Breast epithelium (tissue), 4 donors: ENCODE measurements at regions not wholly inside any gene's neighbourhood (a gene's known extent, or its start where the extent isn't known, plus 50 kb on each side); places are given as distances from the start of the nearest gene placed in this dataset.

Source experiments
- DNase-seq, 2 donors: peaks; one replicate each; pipeline ENCODE4 v3.0.0-alpha.2; 2019; ENCODE audit warnings: low spot score in 2 of 2
- H3K27ac ChIP-seq, 2 donors: fragments of 200-600 bp; sonication (generic) in 1 of 2; one replicate each; pipeline ENCODE4 v1.5.1; 2016 to 2019; ENCODE audit warnings: mild to moderate bottlenecking in 1 of 2
- H3K27me3 ChIP-seq, 2 donors: fragments of 200-600 bp; sonication (generic) in 1 of 2; one replicate each; pipeline versions ENCODE4 v1.5.1 to v1.6.0; 2017 to 2019; ENCODE audit warnings: control low read depth in 1 of 2, mild to moderate bottlenecking in 1 of 2
- H3K36me3 ChIP-seq: fragments of 200-600 bp; one replicate; pipeline ENCODE4 v1.5.1; 2019
- H3K4me1 ChIP-seq, 2 donors: fragments of 200-600 bp; sonication (generic); one replicate each; pipeline ENCODE4 v1.5.1; 2016 to 2019; ENCODE audit warnings: control low read depth in 1 of 2
- H3K4me3 ChIP-seq, 3 donors: fragments of 200-600 bp; sonication (generic); 1 replicate in 2 of 3; 2 replicates in 1 of 3; pipeline ENCODE4 v1.5.1; 2016 to 2019; ENCODE audit warnings: mild to moderate bottlenecking in 3 of 3, moderate library complexity in 2 of 3
- H3K9me3 ChIP-seq, 2 donors: fragments of 200-600 bp; sonication (generic) in 1 of 2; one replicate each; pipeline ENCODE4 v1.5.1; 2016 to 2019; ENCODE audit warnings: control low read depth in 1 of 2
- CTCF ChIP-seq, 3 donors: fragments of 450-650 bp; IDR thresholded peaks; one replicate each; pipeline ENCODE4 v1.5.1; 2016 to 2017; ENCODE audit warnings: antibody characterized with exemption in 3 of 3, mild to moderate bottlenecking in 3 of 3, moderate library complexity in 3 of 3
- POLR2A ChIP-seq: fragments of 450-650 bp; IDR thresholded peaks from one replicate; pipeline ENCODE4 v1.6.1; 2016; ENCODE audit warnings: antibody characterized with exemption, mild to moderate bottlenecking, moderate library complexity
- POLR2AphosphoS5 ChIP-seq, 3 donors: sonication (generic); formaldehyde crosslinking; IDR thresholded peaks; one replicate each; pipeline ENCODE4 v1.6.1; 2017; ENCODE audit warnings: antibody characterized with exemption in 3 of 3
- intact Hi-C: fragments of 100-400 bp; cut with DNase I; formaldehyde crosslinking; loops from one replicate; pipeline ENCODE4 v1.15.1; 2023; ENCODE audit warnings: low total_unique reads

- no peaks in the 10 kb centered on the region for H3K9me3 ChIP-seq
- peak overlapping the region; percentile 90 to 95 for H3K27ac ChIP-seq
- H3K36me3 ChIP-seq = no peaks in the 10 kb centered on the region
- intact Hi-C loops = loop anchor here (10.0 kb wide), 2 partner anchors 65 to 1385 kb away; no protein-coding TSS in a partner anchor
- H3K27me3 ChIP-seq = no peaks in the 10 kb centered on the region
- no peak for TF ChIP-seq POLR2AphosphoS5 (IDR thresholded peaks at IDR 0.05)
- TF ChIP-seq POLR2A = no peak
- no peak for TF ChIP-seq CTCF (IDR thresholded peaks at IDR 0.05)
- H3K4me3 ChIP-seq = no peak overlapping the region
- DNase-seq = no peak
- peaks cover 22 to 32% of the 10 kb centered on the region in 2 donors for H3K4me1 ChIP-seq
Observed at GRCh38 chr3:57009802-57010201, 50.7 kb upstream of the SPATA12 start.

GRCh38 chr3:57009367-57009766, 51.1 kb upstream of the SPATA12 start:
- DNase-seq = no peak
- intact Hi-C loops = loop anchor here (10.0 kb wide), 1 partner anchor 1385 kb away; no protein-coding TSS in a partner anchor
- Histone ChIP-seq H3K27ac (peak overlapping the region; percentile 90 to 95), H3K4me1 (peaks cover 22 to 33% of the 10 kb centered on the region in 2 donors), H3K4me3 (no peak overlapping the region), H3K27me3 (no peaks in the 10 kb centered on the region), H3K9me3 (no peaks in the 10 kb centered on the region), H3K36me3 (no peaks in the 10 kb centered on the region)
- TF ChIP-seq CTCF (IDR thresholded peaks at IDR 0.05) = no peak
- no peak for TF ChIP-seq POLR2A
- TF ChIP-seq POLR2AphosphoS5 (IDR thresholded peaks at IDR 0.05) = no peak

- H3K27ac ChIP-seq = peak overlapping the region; percentile 90 to 95
- no peaks in the 10 kb centered on the region for H3K27me3 ChIP-seq
- no peaks in the 10 kb centered on the region for H3K9me3 ChIP-seq
- peak overlapping the region in 2 of 3 donors; percentile 15 to 37 for H3K4me3 ChIP-seq
- H3K36me3 ChIP-seq = no peaks in the 10 kb centered on the region
- TF ChIP-seq POLR2AphosphoS5 (IDR thresholded peaks at IDR 0.05) = peak in 2 of 3 donors; percentile 5 to 83
- peak in 1 of 3 donors; percentile 10 for TF ChIP-seq CTCF (IDR thresholded peaks at IDR 0.05)
- no peak for TF ChIP-seq POLR2A
- intact Hi-C loops = loop anchor here (10.0 kb wide), 1 partner anchor 1387 kb away; no protein-coding TSS in a partner anchor
- H3K4me1 ChIP-seq = peaks cover 22 to 39% of the 10 kb centered on the region in 2 donors
- DNase-seq = peak; percentile 66 to 72
Observed at GRCh38 chr3:57007521-57008460, 52.7 kb upstream of the SPATA12 start.

DNA sequence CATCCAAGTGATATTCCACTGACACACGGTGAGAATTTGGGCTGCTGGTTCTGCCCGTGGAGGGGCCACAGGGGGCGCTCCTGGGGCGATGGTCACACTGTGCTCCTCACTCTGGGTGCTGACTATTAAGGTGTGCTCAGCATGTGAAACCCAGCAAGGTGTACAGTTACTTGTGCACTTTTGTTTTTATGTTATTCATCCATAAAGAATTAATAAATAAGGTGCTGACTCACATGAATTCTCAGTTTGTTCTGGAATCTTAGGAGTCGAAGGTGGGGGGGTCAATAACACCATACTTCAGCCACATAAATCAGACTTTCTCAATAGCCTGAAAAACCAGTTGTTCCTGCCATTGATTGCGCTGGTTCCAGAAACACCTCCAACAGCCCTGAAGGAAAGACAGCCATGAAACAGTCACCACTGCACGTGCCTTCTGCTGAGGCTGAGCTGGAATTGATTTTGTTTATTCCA, 53.5 kb upstream of the SPATA12 start:
- peaks cover 22 to 39% of the 10 kb centered on the region in 2 donors for H3K4me1 ChIP-seq
- peak overlapping the region in 1 of 3 donors; percentile 37 for H3K4me3 ChIP-seq
- peak overlapping the region; percentile 90 to 95 for H3K27ac ChIP-seq

More for the DNA sequence above, 53.5 kb upstream of the SPATA12 start:
- peak in 2 of 3 donors; percentile 54 to 82 for TF ChIP-seq POLR2AphosphoS5 (IDR thresholded peaks at IDR 0.05)
- no peak for TF ChIP-seq POLR2A
- TF ChIP-seq CTCF (IDR thresholded peaks at IDR 0.05) = no peak
- DNase-seq = peak in 1 of 2 donors; percentile 78
- Histone ChIP-seq H3K9me3 (no peaks in the 10 kb centered on the region), H3K27me3 (no peaks in the 10 kb centered on the region), H3K36me3 (no peaks in the 10 kb centered on the region)
- intact Hi-C loops = loop anchor here (10.0 kb wide), 1 partner anchor 1388 kb away; no protein-coding TSS in a partner anchor
